GM12878 (cell line): ENCODE measurements at regions not wholly inside any gene's neighbourhood (a gene's known extent, or its start where the extent isn't known, plus 50 kb on each side); places are given as distances from the start of the nearest gene placed in this dataset.

Experiments used
- MEF2A ChIP-seq: IDR thresholded peaks from 2 replicates; pipeline ENCODE4 v1.6.1; 2011; ENCODE audit warnings: low read depth, mild to moderate bottlenecking, low read length, moderate library complexity; ENCODE audit not compliant: insufficient read depth
- ZBTB33 ChIP-seq: fragments of 450-650 bp; IDR thresholded peaks from 2 replicates; pipeline ENCODE4 v1.6.1; 2017; ENCODE audit warnings: mild to moderate bottlenecking
- ZNF592 ChIP-seq: fragments of 450-650 bp; IDR thresholded peaks from 2 replicates; pipeline ENCODE4 v1.6.1; 2017; ENCODE audit warnings: mild to moderate bottlenecking, moderate library complexity

GRCh38 chr18:4640349-4641012, 185.4 kb upstream of the DLGAP1 start (continued):
- no peak for TF ChIP-seq MEF2A
- no peak for TF ChIP-seq ZNF592
- TF ChIP-seq ZBTB33: no peak
